NCI-H446 (cell line): ENCODE measurements at regions not wholly inside any gene's neighbourhood (a gene's known extent, or its start where the extent isn't known, plus 50 kb on each side); places are given as distances from the start of the nearest gene placed in this dataset.

Source experiments
- DNase-seq, 2 experiments: peaks; one replicate each; lab custom pipeline; 2025; lab: John Stamatoyannopoulos, UW

- DNase-seq: no peak
Observed at GRCh38 chr4:18388039-18388438, 366.5 kb upstream of the LCORL start.

GRCh38 chr4:18381186-18381585, 359.6 kb upstream of the LCORL start:
- DNase-seq: no peak

- DNase-seq: no peak
Observed at GRCh38 chr4:18369561-18369960, 348.0 kb upstream of the LCORL start.

- DNase-seq: peak in 1 of 2 experiments; percentile 43
Observed at GRCh38 chr4:18366892-18367291, 345.3 kb upstream of the LCORL start.

GRCh38 chr4:18366136-18366535, 344.6 kb upstream of the LCORL start:
- DNase-seq: no peak

- no peak for DNase-seq
Observed at GRCh38 chr4:18343581-18343980, 322.0 kb upstream of the LCORL start.

GRCh38 chr4:18342847-18343246, 321.3 kb upstream of the LCORL start:
- DNase-seq: no peak

- DNase-seq: no peak
Observed at GRCh38 chr4:18321956-18322530, 300.5 kb upstream of the LCORL start.

- no peak for DNase-seq
Observed at GRCh38 chr4:18319431-18319830, 297.9 kb upstream of the LCORL start.

- DNase-seq: no peak
Observed at GRCh38 chr4:18318682-18319388, 297.3 kb upstream of the LCORL start.

GRCh38 chr4:18314731-18315130, 293.2 kb upstream of the LCORL start:
- peak in 1 of 2 experiments; percentile 47 for DNase-seq

- DNase-seq: no peak
Observed at GRCh38 chr4:18297684-18298083, 276.1 kb upstream of the LCORL start.

- DNase-seq: no peak
Observed at GRCh38 chr4:18296411-18296810, 274.9 kb upstream of the LCORL start.

GRCh38 chr4:18294846-18295245, 273.3 kb upstream of the LCORL start:
- DNase-seq: no peak

- DNase-seq: no peak
Observed at GRCh38 chr4:18294021-18294420, 272.5 kb upstream of the LCORL start.

GRCh38 chr4:18292411-18292810, 270.9 kb upstream of the LCORL start:
- no peak for DNase-seq

GRCh38 chr4:18291981-18292380, 270.4 kb upstream of the LCORL start:
- no peak for DNase-seq

GRCh38 chr4:18291256-18291655, 269.7 kb upstream of the LCORL start:
- no peak for DNase-seq

- no peak for DNase-seq
Observed at GRCh38 chr4:18285357-18285756, 263.8 kb upstream of the LCORL start.

GRCh38 chr4:18278244-18278643, 256.7 kb upstream of the LCORL start:
- no peak for DNase-seq

GRCh38 chr4:18262832-18263231, 241.3 kb upstream of the LCORL start:
- no peak for DNase-seq

- DNase-seq: no peak
Observed at GRCh38 chr4:18252052-18252451, 230.5 kb upstream of the LCORL start.

- DNase-seq: no peak
Observed at GRCh38 chr4:18250564-18250963, 229.0 kb upstream of the LCORL start.

- DNase-seq: no peak
Observed at GRCh38 chr4:18248611-18249010, 227.1 kb upstream of the LCORL start.
